ENCODE measurements at regions not wholly inside any gene's neighbourhood (a gene's known extent, or its start where the extent isn't known, plus 50 kb on each side); places are given as distances from the start of the nearest gene placed in this dataset.

DNA sequence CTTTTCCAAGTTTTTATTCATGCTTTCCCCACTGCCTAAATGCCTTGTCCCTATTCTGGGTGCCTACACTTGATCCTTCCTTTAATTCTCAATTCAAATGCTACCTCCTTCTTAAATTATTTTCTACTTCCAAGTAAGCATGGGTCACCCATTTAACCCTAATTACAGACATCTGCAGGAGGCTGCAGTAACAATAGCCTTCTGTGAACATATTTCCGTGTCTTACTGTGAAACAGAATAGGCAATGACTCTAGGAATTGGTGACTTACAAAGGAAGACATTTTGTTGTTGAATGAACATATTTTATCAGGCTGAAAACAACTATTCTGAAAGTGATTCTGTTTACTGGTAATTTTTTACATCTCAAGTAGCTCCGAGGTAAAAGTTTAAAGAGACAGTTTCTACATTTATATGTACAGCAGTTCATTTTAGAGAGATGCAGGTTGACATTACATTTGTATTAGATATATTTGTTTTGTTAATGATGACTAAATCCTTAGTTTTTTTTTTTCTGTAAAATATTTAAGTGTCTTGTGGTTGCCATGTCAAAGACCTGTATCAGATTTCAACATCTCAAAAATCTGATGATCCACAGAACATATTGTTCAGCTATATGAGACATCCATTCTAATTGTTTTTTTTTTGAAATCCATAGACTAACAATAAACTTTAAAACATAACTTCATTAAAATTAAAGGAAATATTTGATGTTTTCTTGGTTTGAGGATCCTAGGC lies 316.8 kb downstream of the CASP12 start:
- WGBS, 2 experiments (ENCODE audit: extremely low coverage in 2 of 2, insufficient read length in 1 of 2), result no CpG with 5 or more reads among the region's 2 CpGs
- Histone ChIP-seq H4K5ac (ENCODE audit: low read depth, low read length) (no peak overlapping the region), H2AK9ac (replicated peaks; ENCODE audit: low read depth, low read length, poor library complexity) (no peak overlapping the region), H2AK5ac (ENCODE audit: low read depth, low read length) (no peak overlapping the region), H3K56ac (ENCODE audit: extremely low read depth, insufficient read depth, low read length) (no peak overlapping the region), H3K9me3 (ENCODE audit: control insufficient read depth, insufficient read depth, low read length) (peaks cover 2% of the 10 kb centered on the region; the same call in 1 of the 2 replicates), H4K91ac (ENCODE audit: insufficient read depth, low read depth, low read length) (no peak overlapping the region), H3K27me3 (ENCODE audit: control insufficient read depth, insufficient read depth, low read length) (no peaks in the 10 kb centered on the region), H3K18ac (ENCODE audit: low read depth, low read length) (no peak overlapping the region), H2BK120ac (ENCODE audit: low read depth, low read length) (no peak overlapping the region), H3K4ac (ENCODE audit: low read depth, low read length) (no peak overlapping the region), H2BK5ac (ENCODE audit: low read depth, low read length, poor library complexity, severe bottlenecking) (no peak overlapping the region), H3K27ac (ENCODE audit: insufficient read depth, low read length) (no peak overlapping the region), H2BK15ac (ENCODE audit: low read depth, low read length) (no peak overlapping the region), H3K36me3 (ENCODE audit: control insufficient read depth, insufficient read depth, low read length) (no peaks in the 10 kb centered on the region), H3K9ac (ENCODE audit: low read depth, low read length) (no peak overlapping the region), H4K20me1 (ENCODE audit: insufficient read depth, low read length) (no peaks in the 10 kb centered on the region), H3K23ac (ENCODE audit: low read depth, low read length) (no peak overlapping the region), H4K8ac (ENCODE audit: low read depth in 2 of 2, low read length in 2 of 2) (no peak overlapping the region), H3K4me2 (ENCODE audit: low read depth, low read length) (no peak overlapping the region), H3K9me1 (ENCODE audit: insufficient read depth, low read length) (no peaks in the 10 kb centered on the region), H3K4me3 (ENCODE audit: insufficient read depth, low read depth, low read length) (no peak overlapping the region), H3K4me1 (ENCODE audit: control insufficient read depth, insufficient read depth, low read length) (no peaks in the 10 kb centered on the region), H2BK20ac (ENCODE audit: low read depth, low read length) (no peak overlapping the region; the same call in 1 of the 2 replicates), H2AFZ (replicated peaks; ENCODE audit: low read length, poor library complexity) (no peak overlapping the region), H3K79me1 (ENCODE audit: low read depth in 1 of 2, low read length in 2 of 2) (no peaks in the 10 kb centered on the region), H3K14ac (replicated peaks; ENCODE audit: low read depth, low read length) (no peak overlapping the region)
- dilution Hi-C loops (cut with HindIII; ENCODE audit: low sequenced_read_pairs, unreplicated experiment) (no loop called here), in situ Hi-C loops (cut with MboI; ENCODE audit: low sequenced_read_pairs) (no loop called here), intact Hi-C loops (cut with micrococcal nuclease) (no loop called here)
- peak; percentile 69 for DNase-seq
- peak; percentile 32 for ATAC-seq (ENCODE audit: low read depth)
- TF ChIP-seq CEBPB (IDR thresholded peaks at IDR 0.05; ENCODE audit: low read depth, low read length) (peak; percentile 11; the same call in 1 of the 2 replicates), CHD1 (IDR thresholded peaks at IDR 0.05; ENCODE audit: low read depth, low read length) (no peak), RFX5 (IDR thresholded peaks at IDR 0.05; ENCODE audit: low read depth, low read length) (no peak), RAD21 (IDR thresholded peaks at IDR 0.05; ENCODE audit: low read length) (no peak), SMC3 (IDR thresholded peaks at IDR 0.05; ENCODE audit: low read depth, low read length) (no peak)
- TF ChIP-seq, protein P1, sequence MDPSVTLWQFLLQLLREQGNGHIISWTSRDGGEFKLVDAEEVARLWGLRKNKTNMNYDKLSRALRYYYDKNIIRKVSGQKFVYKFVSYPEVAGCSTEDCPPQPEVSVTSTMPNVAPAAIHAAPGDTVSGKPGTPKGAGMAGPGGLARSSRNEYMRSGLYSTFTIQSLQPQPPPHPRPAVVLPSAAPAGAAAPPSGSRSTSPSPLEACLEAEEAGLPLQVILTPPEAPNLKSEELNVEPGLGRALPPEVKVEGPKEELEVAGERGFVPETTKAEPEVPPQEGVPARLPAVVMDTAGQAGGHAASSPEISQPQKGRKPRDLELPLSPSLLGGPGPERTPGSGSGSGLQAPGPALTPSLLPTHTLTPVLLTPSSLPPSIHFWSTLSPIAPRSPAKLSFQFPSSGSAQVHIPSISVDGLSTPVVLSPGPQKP (IDR thresholded peaks at IDR 0.05; ENCODE audit: borderline replicate concordance, low read depth, low read length), result no peak
- no TSS peak for BruUV-seq (replicated peaks)
- POLR2A ChIA-PET (ENCODE audit: unreplicated experiment), result no interaction called here
- CTCF ChIA-PET, result interaction anchor here (0.6 kb wide), 2 partner anchors 50 to 181 kb away, joined by 5 read pairs; no protein-coding TSS in a partner anchor

All from IMR-90 (cell line).